HG02938 (cell line): ENCODE measurements at regions not wholly inside any gene's neighbourhood (a gene's known extent, or its start where the extent isn't known, plus 50 kb on each side); places are given as distances from the start of the nearest gene placed in this dataset.
"Not testable (repeated sequence)": the region's sequence is repeated elsewhere in the genome, so short reads cannot be mapped to it uniquely, and the experiment has no call there.

Experiments used
- ATAC-seq: cut with Tn5 transposase; IDR thresholded peaks from one replicate; pipeline ENCODE4 v1.9.1; 2021; ENCODE audit warnings: mild to moderate bottlenecking, moderate library complexity; ENCODE audit not compliant: unreplicated experiment

DNA sequence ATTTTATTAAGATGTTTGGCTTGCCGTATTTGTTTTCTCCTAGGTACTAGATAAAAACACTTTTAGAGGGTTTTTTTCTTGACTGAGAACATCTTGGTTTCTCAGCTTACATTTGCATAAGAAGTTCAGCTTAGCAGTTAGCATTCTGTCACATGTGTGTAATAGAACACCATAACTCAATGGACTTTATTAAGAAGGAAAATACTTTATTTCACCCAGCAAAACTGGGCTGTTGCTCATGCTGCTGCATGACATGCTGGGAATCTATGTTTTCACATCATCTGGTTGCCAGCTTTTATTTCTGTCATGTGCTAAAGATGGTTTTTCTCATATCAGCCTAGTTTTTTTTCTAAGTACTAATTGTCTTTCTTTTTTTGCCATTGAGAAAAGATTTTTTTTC lies 144.6 kb downstream of the UTRN start:
- ATAC-seq = no peak

DNA sequence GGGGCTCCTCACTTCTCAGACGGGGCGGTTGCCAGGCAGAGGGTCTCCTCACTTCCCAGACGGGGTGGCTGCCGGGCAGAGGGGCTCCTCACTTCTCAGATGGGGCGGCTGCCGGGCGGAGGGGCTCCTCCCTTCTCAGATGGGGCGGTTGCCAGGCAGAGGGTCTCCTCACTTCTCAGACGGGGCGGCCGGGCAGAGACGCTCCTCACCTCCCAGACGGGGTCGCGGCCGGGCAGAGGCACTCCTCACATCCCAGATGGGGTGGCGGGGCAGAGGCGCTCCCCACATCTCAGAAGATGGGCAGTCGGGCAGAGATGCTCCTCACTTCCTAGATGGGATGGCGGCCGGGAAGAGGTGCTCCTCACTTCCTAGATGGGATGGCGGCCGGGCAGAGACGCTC lies 148.3 kb downstream of the UTRN start:
- not testable (repeated sequence) for ATAC-seq

DNA sequence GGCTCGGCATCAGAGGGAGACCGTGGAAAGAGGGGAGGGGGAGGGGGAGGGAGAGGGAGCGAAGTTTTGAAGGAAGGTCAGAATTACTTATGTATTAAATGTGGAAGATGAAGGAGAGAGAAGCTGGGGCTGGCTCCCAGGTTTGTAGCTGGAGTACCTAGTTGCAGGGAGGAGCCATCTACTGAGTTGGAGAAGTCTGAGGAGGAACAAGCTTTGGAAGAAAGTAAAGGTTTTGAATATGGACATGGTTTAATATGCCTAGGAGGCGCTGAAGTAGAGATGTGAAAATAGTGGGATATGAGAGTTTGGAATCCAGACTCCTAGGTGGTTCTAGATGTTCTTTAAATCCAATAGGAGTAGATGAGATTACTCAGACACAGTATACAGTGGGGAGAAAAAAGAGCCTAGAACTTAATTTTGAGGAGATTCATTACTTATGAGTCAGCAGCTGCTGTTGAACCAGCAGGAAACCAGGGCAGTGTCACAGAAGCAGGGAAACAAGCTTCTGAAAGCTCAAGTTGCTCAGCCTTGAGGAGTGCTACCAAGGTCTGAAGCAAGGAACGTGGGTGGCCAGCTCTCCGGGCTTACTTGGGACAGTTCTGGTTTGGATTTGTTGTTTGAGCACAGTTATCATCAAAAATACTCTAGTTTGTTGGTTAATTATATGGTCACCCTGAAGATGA lies 149.3 kb downstream of the UTRN start:
- ATAC-seq = no peak

DNA sequence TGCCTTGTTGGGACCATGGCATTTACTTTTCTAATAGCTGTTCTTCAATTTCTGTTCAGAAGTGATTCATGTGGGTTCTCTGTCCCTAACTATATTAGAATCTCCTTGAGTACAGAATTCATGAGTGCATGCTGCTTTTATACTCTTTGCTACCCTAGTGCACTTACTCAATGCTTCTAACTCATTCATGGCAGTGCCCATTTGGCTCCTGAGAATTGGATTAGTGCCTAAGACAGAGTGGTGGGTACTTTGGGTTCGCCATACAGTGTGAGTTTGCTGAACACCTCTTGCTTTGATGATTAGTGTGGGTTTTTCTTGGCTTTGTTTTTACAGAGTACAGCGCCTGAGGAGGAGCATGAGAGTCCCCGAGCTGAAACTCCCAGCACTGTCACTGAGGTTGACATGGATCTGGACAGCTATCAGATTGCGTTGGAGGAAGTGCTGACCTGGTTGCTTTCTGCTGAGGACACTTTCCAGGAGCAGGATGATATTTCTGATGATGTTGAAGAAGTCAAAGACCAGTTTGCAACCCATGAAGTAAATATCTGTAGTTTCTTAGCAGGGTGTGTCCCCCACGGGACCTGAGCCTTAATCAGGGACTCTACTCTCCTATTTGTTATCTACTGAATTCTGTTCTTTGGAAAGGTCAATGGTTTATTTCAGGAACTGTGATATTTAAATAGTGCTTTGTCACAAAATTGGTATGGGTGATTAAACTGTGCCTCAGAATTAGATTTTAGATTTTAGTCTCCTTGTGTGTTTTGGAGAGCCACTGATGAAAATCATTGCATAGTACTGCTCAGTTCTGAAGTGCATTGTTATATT lies 150.7 kb downstream of the UTRN start:
- no peak for ATAC-seq

DNA sequence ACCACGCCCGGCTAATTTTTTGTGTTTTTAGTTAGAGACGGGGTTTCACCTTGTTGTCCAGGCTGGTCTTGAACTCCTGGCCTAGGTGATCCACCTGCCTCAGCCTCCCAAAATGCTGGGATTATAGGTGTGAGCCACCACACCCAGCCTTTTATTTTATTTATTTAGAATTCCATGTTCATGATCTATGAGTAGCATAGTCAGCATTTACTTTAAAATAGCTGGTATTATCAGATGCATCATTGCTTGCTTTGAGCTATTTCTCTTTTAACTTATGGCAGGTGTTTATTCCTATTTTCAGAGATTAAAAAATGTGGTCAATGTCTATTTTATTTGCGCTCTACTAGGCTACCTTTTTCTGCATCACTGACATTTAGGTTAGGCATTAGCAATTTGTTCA lies 152.0 kb downstream of the UTRN start:
- no peak for ATAC-seq

DNA sequence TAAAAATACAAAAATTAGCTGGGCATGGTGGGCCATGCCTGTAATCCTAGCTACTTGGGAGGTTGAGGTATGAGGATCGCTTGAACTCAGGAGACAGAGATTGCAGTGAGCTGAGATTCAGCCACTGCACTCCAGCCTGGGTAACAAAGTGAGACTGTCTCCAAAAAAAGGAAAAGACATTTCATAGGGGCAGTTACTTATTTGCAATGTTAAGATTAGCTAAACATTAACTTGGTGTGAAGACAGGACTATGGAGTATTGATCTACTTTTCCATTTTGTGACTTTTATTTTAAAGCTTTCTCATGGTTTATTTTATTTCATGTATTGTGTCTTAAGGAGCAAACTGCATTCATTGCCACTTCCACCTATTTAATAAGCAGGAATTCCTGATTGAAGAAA lies 153.0 kb downstream of the UTRN start:
- ATAC-seq = no peak

DNA sequence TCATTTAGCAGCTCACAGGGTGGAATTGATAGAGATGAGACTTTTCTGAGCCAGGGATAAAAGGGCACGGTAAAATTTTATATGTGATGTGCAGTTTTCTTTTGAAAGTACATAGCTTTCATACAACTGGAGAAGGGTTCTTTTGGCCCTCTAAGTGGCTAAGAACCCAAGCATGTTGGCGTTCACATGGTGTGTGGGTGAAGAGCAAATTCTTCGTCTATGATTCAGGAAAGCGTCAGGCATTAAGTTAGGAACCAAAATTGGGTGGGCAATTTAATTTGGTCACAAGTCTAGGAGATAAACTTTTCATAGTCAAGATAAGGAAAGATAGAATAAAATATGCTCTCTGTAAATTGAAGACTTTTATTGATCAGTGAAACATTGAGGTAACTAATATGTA lies 153.9 kb downstream of the UTRN start:
- ATAC-seq = no peak

DNA sequence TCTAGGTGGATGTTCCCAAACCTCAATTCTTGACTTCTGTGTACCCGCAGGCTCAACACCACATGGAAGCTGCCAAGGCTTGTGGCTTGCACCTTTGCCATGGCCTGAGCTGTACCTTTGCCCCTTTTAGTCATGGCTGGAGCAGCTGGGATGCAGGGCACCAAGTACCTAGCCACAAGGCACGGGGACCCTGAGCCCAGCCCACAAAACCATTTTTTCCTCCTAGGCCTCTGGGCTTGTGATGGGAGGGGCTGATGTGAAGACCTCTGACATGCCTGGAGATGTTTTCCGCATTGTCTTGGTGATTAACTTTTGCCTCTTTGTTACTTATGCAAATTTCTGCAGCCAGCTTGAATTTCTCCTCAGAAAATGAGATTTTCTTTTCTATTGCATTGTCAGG lies 156.7 kb downstream of the UTRN start:
- ATAC-seq = not testable (repeated sequence)

DNA sequence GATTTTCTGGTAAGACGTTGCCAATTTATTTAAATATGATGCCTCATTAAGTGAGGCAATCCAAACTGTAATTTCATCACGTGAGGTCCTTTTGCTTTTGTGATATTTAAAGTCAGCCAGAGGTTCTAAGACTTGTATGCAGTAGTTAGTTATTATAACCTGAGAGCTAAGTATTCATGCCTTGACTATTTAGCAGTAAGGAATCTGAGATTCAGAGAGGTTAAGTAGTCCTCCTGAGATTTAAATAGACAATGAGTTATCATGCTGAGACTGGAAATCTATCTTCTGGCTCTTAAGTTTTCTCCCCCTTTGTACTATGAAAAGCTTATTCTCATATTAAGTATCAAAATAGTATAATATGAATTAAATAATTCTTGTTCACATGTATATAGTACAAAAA lies 158.0 kb downstream of the UTRN start:
- ATAC-seq = no peak

DNA sequence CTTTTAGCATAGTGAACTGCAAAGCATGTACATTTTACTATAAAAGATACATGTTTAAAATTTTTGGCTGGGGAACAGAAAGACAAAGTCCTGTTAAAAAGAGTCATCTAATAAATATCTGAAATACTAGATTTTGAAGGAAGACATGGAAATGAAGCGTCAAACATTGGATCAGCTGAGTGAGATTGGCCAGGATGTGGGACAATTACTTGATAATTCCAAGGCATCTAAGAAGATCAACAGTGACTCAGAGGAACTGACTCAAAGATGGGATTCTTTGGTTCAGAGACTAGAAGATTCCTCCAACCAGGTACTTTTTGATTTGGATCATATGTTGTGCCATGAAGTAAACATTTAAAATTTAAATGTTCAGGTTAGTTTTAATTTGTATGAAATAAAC lies 162.3 kb downstream of the UTRN start:
- ATAC-seq = no peak

DNA sequence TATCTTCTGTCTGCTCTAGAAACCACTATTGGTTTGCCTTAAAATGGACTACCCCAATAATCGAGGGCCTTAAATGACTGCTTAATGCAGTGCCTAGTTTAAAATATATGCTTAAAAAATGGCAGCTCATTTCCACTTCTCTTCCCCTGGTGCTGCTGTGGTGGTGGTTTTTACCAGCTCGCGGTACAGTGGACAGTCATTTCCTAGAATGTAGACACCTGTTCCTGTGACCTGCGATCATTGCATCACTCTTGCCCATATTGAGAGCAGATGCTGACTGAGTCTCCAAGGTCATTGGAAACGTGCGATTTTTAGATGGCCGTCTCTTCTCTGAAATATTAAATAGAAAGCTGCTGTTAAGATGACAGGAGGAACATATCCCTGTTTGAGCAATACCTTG lies 164.1 kb downstream of the UTRN start:
- ATAC-seq = no peak

DNA sequence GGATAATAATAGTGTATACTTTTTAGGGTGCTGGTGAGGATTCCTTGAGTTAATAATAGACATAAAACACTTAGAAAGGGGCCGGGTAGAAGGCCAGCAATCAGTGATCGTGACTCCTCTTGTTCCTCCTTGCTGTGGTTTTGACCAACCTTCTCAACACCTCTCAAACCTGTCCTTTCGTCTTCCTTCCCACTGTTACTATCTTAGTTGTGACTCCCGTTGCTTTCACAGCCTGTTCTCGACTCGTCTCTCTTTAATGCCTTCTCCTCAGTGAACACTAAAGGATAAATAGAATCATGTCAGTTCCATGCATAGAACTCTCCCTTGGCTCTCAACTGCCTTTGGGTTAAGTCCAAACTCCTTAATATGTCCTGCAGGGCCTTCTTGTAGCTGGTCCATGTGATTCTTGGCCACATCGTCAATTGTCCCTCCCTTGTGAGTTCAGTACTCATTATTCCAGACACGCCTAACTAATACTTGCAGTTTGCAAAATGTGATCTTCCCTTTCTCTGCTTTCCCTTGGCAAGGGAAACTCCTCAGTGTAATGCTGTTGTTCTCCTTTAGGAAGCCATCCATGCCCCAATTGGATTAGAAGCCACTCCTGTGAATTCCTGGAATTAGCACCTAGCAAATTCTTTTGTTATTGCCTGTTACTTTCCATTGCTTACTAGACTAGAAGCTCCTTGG lies 164.9 kb downstream of the UTRN start:
- ATAC-seq = no peak

DNA sequence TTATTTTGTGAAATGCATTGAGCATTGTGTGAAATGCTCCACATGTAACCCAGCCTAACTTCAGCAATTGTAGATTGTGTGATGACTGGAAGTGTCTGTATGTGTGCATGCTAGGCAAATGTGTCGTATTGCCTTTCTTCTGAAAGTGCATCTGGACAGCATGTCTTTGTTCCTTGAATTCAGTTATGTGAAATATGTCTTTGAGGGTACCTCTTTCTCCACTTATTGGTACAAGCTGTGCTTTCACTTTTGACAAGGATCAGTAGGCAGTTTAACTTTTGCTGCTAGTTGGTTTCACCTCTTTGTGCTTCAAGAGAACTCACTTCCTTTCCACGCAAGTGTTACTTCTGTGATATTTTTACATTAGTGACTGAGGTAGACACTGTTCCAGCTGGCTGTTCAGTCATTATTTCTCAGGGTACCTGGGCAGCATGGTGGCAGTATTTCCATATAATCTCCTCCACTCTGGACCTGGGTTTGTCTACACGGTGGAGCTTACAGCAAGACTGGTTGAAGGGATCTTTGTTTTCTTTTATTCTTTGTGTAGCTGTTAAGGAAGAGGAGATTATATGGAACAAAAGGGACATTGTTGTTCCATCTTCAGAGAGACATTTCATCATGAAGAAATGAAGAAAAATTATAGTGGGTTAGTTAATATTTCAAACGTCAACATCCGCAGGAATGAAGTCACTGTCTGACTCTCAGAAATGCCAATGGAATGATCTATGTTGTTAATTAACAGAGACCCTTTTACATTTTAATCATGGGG lies 175.4 kb downstream of the UTRN start:
- ATAC-seq = peak; percentile 87

DNA sequence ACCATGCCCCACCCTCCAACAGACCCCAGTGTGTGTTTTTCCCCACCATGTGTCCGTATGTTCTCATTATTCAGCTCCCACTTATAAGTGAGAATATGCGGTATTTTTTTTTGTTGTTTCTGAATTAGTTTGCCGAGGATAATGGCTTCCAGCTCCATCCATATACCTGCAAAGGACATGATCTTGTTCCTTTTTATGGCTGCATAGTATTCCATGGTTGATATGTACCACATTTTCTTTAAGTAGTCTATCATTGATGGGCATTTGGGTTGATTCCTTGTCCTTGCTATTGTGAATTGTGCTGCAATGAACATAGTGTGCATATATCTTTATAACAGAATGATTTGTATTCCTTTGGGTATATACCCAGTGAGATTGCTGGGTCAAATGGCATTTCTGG lies 176.9 kb downstream of the UTRN start:
- no peak for ATAC-seq

DNA sequence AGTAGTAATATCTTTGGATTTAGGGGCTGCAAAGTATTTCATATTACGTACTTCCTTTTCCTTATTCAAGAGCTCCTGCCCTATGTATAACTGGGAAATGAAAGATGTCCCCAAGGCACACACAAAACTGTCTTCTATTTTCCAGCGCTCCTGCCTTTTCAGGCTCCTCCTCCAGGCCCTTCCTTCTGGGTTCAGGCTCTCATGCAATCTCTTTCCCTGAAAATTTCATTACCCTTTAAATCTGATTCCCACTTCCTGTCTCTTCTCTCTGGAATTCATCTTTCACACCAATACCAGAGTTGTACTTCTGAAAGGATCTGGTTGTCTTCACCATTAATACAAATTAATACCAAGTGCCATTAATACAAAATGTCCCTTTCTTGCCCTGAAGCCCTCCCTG lies 181.6 kb downstream of the UTRN start:
- no peak for ATAC-seq

DNA sequence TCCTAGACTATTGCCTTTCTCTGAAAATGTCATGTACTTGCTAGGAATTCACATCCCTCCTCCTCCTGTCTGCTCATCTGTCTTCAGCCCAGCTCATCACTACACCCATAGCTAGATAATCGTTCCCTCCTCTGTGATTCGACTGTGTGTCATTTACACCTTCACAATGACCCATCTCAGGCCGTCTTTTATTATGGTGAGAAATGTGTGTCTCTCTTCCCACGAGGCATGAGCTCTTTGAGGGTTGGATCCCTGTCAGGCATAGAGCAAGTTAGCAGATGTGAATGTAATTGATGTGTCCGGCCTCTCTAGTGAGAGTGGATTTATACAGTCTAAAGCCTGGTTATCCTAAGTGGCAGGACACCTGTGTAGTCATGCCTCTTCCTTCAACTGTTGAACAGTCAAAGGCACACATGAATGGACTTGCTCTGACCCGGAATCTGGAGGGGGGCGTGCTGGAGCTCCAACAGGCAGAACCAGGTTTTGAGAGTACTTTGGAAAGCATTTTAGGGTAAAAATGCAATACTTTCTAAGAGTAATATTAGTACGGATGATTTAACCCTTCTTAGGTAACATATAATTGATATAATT lies 182.1 kb downstream of the UTRN start:
- ATAC-seq = no peak

DNA sequence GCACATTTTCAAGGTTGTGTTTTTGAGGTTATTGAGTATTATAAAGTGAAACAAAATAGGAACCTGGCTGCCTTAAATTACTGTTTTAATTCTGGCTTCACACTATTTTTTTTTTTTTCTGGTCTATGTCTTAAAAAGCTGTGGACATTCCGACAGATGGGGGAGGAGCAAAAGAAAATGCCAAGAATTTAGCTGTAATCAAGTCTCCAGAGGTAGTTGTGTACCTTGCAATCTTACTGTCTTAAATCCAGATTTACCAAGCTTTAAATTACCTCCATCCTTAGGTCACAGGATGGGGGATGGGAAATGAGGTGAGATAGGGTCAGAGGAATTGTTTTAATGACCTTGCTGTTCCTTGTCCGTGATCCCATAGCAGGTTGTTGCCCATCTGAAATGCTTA lies 182.8 kb downstream of the UTRN start:
- ATAC-seq = no peak

DNA sequence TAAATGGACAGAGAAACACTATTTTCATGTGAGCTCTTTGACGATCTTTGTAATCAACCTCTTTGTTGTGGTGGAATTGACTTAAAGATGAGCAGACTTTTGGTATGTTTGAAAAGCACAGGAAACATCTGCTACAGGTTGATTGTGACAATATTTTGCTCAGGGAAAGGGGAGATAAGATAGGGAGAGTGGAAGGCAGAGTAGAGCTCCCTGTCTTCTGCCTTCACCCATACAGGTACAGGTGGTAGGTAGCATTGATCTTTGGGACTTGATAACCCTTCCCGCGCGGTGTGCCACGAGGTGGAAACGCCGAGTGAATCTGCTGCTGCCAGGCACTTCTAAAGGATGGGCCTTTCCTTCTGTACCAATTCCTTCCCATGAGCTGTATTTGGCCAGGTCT lies 183.6 kb downstream of the UTRN start:
- ATAC-seq = no peak

DNA sequence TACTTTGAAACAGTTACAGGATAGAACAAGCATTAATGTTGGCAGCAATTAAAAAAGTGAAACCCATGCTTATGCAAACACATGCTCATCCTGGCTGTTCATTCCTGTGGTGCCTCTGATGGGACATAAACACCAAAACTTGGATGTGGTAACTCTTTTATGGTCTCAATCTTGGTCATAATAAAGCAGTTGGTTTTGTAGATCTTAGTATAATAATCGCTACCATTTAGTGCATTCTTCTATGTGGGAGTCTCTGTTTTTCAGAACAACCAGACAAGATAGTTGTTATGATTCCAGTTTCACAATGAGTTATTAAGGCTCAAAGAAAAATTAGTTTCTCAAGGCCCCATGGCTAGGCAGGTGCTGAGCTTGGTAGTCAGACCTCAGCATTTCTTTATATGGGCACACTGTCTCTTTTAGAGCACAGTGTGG lies 184.0 kb downstream of the UTRN start:
- peak; percentile 81 for ATAC-seq

DNA sequence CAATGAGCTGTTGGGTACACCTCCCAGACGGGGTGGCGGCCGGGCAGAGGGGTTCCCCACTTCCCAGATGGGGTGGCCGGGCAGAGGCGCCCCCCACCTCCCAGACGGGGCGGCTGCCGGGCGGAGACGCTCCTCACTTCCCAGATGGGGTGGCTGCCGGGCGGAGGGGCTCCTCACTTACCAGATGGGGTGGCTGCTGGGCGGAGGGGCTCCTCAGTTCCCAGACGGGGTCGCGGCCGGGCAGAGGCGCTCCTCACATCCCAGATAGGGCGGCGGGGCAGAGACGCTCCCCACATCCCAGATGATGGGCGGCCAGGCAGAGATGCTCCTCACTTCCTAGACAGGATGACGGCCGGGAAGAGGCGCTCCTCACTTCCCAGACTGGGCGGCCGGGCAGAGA lies 185.1 kb downstream of the UTRN start:
- ATAC-seq = not testable (repeated sequence)

DNA sequence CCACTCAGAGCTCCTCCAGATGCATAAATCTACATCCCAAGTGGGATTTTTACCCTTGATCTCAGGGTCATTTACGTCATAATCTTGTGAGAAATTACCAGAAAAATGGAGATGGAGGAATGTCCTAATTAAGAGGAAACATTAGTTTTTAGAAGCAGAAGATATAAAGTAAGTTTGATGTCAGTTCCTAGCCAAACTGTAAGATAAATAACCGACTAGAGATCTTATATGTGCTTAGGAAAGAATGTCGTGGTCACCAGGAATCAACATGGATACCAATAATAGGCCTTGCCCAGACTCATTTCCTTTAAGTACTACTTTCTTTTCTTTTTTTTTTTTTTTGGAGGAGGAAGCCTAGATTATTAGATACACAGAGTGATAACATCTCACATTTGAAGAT lies 186.9 kb downstream of the UTRN start:
- no peak for ATAC-seq
